Activated naive CD4-positive, alpha-beta T cell treated with anti-CD3 and anti-CD28 coated beads, Interleukin-2, amount 50 U/mL, for 72 hours (primary cell): ENCODE measurements at regions not wholly inside any gene's neighbourhood (a gene's known extent, or its start where the extent isn't known, plus 50 kb on each side); places are given as distances from the start of the nearest gene placed in this dataset.
"Not testable (repeated sequence)": the region's sequence is repeated elsewhere in the genome, so short reads cannot be mapped to it uniquely, and the experiment has no call there.

Source experiments
- ATAC-seq, 2 donors: fragments of 150-1000 bp; cut with Tn5 transposase; 2 replicates each; pipeline ENCODE4 v1.10.0; 2021; ENCODE audit warnings: mild to moderate bottlenecking in 2 of 2, moderate library complexity in 2 of 2
- DNase-seq, 2 donors: peaks; one replicate each; pipeline ENCODE4 v3.0.0; 2021 to 2022; ENCODE audit warnings: low spot score in 2 of 2
- H3K27ac Mint-ChIP-seq, 2 donors: one replicate each; pipeline ENCODE4 v1.8.0; 2022; ENCODE audit warnings: mild to moderate bottlenecking in 2 of 2, mixed read lengths in 2 of 2
- H3K36me3 Mint-ChIP-seq, 2 donors: one replicate each; pipeline ENCODE4 v1.8.0; 2022; ENCODE audit warnings: mixed read lengths in 2 of 2
- H3K9me3 Mint-ChIP-seq, 2 donors: one replicate each; pipeline ENCODE4 v1.8.0; 2022; ENCODE audit warnings: mixed read lengths in 2 of 2

DNA sequence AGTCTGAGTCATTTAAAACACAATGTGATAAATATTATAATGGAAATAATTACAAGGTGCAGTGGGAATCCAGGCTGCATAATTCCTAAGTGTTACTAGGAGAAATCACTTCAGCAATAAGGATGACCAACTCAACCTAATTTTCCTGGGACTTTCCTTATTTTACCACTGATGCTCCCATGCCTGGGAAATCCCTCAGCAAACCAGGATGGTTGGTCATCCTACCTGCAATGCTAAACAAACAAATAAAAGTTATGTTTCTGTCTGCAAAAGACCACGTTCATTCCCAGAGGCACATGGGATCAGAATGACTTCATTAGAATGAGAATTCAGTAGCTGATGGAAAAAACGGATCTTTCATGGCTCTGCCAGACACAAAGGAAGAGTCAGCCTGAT lies 130.8 kb upstream of the RAP1B start:
- peaks cover 4 to 34% of the 10 kb centered on the region in 2 donors for H3K36me3 Mint-ChIP-seq
- H3K27ac Mint-ChIP-seq, result no peak overlapping the region
- peaks cover 0 to 21% of the 10 kb centered on the region in 2 donors for H3K9me3 Mint-ChIP-seq
- ATAC-seq (no peak), DNase-seq (no peak)

GRCh38 chr12:68480526-68480925 lies 130.2 kb upstream of the RAP1B start:
- DNase-seq (peak in 1 of 2 donors; percentile 27), ATAC-seq (peak; percentile 73 to 82)
- Mint-ChIP-seq H3K36me3 (peaks cover 4 to 34% of the 10 kb centered on the region in 2 donors), H3K9me3 (peaks cover 0 to 21% of the 10 kb centered on the region in 2 donors), H3K27ac (peak overlapping the region; percentile 33 to 92)

GRCh38 chr12:68481181-68481941 lies 129.3 kb upstream of the RAP1B start:
- ATAC-seq, result peak; percentile 48 to 76
- H3K36me3 Mint-ChIP-seq, result peaks cover 4 to 40% of the 10 kb centered on the region in 2 donors
- peaks cover 0 to 21% of the 10 kb centered on the region in 2 donors for H3K9me3 Mint-ChIP-seq
- H3K27ac Mint-ChIP-seq, result peak overlapping the region; percentile 33 to 95
- no peak for DNase-seq

DNA sequence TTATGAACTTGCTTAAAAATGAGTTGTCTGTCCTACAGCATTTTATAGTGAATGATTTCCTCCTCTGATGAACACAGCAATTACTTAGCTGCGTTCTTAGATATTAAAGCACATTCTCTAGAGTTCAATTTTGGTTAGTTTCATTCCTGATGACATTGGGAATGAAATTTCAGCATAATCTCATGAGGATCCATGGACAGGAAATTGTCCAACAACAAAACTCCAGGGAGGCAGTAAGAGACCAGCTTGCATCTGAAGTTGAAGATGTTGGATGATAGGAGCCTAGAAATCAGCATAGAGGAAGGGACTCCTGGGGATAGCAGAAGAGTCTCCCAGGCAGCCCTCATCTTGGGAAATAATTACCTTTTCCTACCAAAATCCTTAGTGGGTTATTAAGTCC lies 128.7 kb upstream of the RAP1B start:
- H3K36me3 Mint-ChIP-seq, result peaks cover 4 to 37% of the 10 kb centered on the region in 2 donors
- no peak for ATAC-seq
- H3K9me3 Mint-ChIP-seq, result peaks cover 0 to 19% of the 10 kb centered on the region in 2 donors
- DNase-seq, result no peak
- no peak overlapping the region for H3K27ac Mint-ChIP-seq

- Mint-ChIP-seq H3K9me3 (peaks cover 0 to 12% of the 10 kb centered on the region in 2 donors), H3K36me3 (peaks cover 4 to 31% of the 10 kb centered on the region in 2 donors), H3K27ac (no peak overlapping the region)
- DNase-seq (no peak), ATAC-seq (peak in 1 of 2 donors; percentile 47)
These were observed 128.0 kb upstream of the RAP1B start for GRCh38 chr12:68482660-68483059.

- H3K9me3 Mint-ChIP-seq, result peaks cover 0 to 9% of the 10 kb centered on the region in 2 donors
- peak overlapping the region in 1 of 2 donors; percentile 84 for H3K27ac Mint-ChIP-seq
These were observed 126.9 kb upstream of the RAP1B start for GRCh38 chr12:68483592-68484383.

GRCh38 chr12:68484578-68484977 lies 126.1 kb upstream of the RAP1B start:
- not testable (repeated sequence) for DNase-seq, H3K9me3 Mint-ChIP-seq, ATAC-seq
- Mint-ChIP-seq H3K36me3 (peaks cover 4 to 26% of the 10 kb centered on the region in 2 donors), H3K27ac (peak overlapping the region in 1 of 2 donors; percentile 65)

More at GRCh38 chr12:68483592-68484383, 126.9 kb upstream of the RAP1B start:
- H3K36me3 Mint-ChIP-seq, result peaks cover 4 to 31% of the 10 kb centered on the region in 2 donors
- DNase-seq, result no peak
- peak in 1 of 2 donors; percentile 23 for ATAC-seq

DNA sequence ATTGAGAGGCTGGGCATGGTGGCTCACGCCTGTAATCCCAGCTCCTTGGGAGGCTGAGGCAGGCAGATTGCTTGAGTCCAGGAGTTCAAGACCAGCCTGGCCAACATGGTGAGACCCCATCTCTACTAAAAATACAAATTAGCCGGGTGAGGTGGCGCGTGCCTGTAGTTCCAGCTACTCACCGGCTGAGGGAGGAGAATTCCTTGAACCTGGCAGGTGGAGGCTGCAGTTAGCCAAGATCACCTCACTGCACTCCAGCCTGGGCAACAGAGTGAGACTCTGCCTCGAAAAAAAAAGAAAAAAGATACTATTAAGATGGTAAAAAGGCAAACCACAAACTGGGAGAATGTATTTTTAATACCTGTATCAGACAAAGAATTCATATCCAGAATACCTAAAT lies 124.2 kb upstream of the RAP1B start:
- peaks cover 0 to 12% of the 10 kb centered on the region in 2 donors for H3K9me3 Mint-ChIP-seq
- not testable (repeated sequence) for H3K27ac Mint-ChIP-seq

GRCh38 chr12:68487721-68488309 lies 122.9 kb upstream of the RAP1B start:
- Mint-ChIP-seq H3K9me3 (peaks cover 0 to 14% of the 10 kb centered on the region in 2 donors), H3K36me3 (peaks cover 0 to 20% of the 10 kb centered on the region in 2 donors), H3K27ac (no peak overlapping the region)
- peak in 1 of 2 donors; percentile 52 for ATAC-seq
- DNase-seq, result no peak

More for the DNA sequence above, 124.2 kb upstream of the RAP1B start:
- H3K36me3 Mint-ChIP-seq, result peaks cover 0 to 19% of the 10 kb centered on the region in 2 donors
- not testable (repeated sequence) for ATAC-seq, DNase-seq

- DNase-seq, result no peak
- Mint-ChIP-seq H3K36me3 (peaks cover 0 to 20% of the 10 kb centered on the region in 2 donors), H3K27ac (no peak overlapping the region), H3K9me3 (peaks cover 0 to 14% of the 10 kb centered on the region in 2 donors)
- ATAC-seq, result no peak
These were observed 121.4 kb upstream of the RAP1B start for GRCh38 chr12:68489273-68489672.

- no peak overlapping the region for H3K27ac Mint-ChIP-seq
- no peak for ATAC-seq
These were observed 120.2 kb upstream of the RAP1B start for GRCh38 chr12:68490476-68490875.

GRCh38 chr12:68491204-68491960 lies 119.3 kb upstream of the RAP1B start:
- Mint-ChIP-seq H3K36me3 (peaks cover 0 to 14% of the 10 kb centered on the region in 2 donors), H3K27ac (no peak overlapping the region), H3K9me3 (peaks cover 0 to 14% of the 10 kb centered on the region in 2 donors)
- ATAC-seq, result peak in 1 of 2 donors; percentile 20
- DNase-seq, result no peak

More at GRCh38 chr12:68490476-68490875, 120.2 kb upstream of the RAP1B start:
- Mint-ChIP-seq H3K9me3 (peaks cover 0 to 14% of the 10 kb centered on the region in 2 donors), H3K36me3 (peaks cover 0 to 20% of the 10 kb centered on the region in 2 donors)
- DNase-seq, result no peak

DNA sequence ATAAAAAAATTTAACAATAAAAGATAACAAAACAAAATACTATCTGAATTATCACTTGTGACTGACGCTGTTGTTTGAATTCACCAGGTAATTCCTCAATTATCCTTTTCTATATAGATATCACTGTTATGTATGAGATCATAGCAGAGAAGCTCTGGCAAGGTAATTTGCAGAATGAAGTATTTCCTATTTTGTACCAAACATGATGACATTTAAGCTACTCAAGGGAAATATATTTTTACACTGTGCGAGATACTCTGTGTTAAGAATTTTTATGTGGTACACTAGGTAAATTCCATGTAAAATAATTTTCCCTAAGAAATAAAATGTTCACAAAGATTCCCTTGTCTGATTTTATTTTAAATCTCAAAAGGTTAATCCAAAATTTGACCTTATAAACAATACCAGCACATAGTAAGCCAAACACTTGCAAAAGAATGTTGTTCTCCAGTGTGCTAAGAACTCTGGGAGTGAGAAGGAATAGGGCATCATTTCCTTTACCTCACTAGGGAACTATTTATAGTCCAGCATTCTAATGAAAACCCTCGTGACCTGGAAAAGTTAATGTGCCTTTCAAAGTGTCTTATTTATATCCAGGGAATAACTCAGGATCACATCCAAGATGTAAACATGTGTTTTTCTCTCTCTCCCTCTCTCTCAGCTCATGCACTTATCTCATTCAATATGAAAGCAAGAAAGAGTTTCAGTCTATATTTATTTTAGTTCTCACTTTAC lies 115.2 kb upstream of the RAP1B start:
- no peak for DNase-seq
- peaks cover 0 to 10% of the 10 kb centered on the region in 2 donors for H3K9me3 Mint-ChIP-seq
- H3K27ac Mint-ChIP-seq, result no peak overlapping the region
- peaks cover 5 to 11% of the 10 kb centered on the region in 2 donors for H3K36me3 Mint-ChIP-seq
- ATAC-seq, result no peak

DNA sequence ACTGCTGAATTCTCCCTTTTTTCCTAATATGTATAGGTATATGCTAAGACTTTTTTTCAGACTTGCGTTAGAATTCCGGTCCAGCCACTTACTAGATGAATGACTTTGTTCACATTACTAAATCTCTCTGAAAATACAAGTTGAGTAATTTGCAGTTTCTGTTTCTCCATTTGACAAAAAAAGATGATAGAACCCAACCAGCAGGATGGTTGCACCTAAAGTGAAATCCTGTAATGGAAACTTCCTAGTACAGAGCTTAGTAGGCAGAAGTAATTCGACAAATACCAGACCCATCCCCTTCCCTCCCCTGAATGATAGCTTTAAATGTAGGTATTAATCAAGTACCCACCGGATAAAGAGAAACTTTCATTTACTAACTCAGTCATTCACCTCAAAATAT lies 113.6 kb upstream of the RAP1B start:
- no peaks in the 10 kb centered on the region for H3K9me3 Mint-ChIP-seq
- peak; percentile 85 to 92 for ATAC-seq
- peak overlapping the region; percentile 90 to 97 for H3K27ac Mint-ChIP-seq
- H3K36me3 Mint-ChIP-seq, result peaks cover 0 to 5% of the 10 kb centered on the region in 2 donors
- no peak for DNase-seq

DNA sequence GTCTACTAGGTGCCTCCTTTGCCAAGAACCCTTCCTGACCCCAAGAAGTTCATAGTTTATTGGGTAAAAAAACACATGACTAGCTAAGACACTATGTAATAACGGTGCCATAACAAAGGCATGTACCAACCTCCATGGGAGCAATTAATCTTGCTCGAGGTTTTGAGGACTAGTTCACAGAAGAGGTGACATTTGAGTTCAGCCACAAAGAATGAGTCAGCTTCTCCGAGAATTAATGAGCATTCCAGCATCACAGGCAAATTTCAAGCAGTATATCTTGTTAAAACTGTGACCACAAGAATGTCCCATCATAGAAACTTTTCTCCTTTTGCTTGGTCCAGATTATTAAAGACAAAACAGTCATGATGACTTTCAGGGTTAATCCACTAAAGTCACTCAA lies 113.0 kb upstream of the RAP1B start:
- Mint-ChIP-seq H3K36me3 (peaks cover 0 to 5% of the 10 kb centered on the region in 2 donors), H3K27ac (peak overlapping the region; percentile 90 to 97), H3K9me3 (no peaks in the 10 kb centered on the region)
- DNase-seq (peak in 1 of 2 donors; percentile 15), ATAC-seq (peak; percentile 82 to 86)
